ENCODE measurements at regions not wholly inside any gene's neighbourhood (a gene's known extent, or its start where the extent isn't known, plus 50 kb on each side); places are given as distances from the start of the nearest gene placed in this dataset.

- no peak for DNase-seq (ENCODE audit: low read depth in 2 of 2)
Measured at GRCh38 chr3:194082743-194083636, 53.0 kb upstream of the HES1 start.

- no peak for DNase-seq (ENCODE audit: low read depth in 2 of 2)
Measured at GRCh38 chr3:194083637-194084224, 52.2 kb upstream of the HES1 start.

GRCh38 chr3:194084284-194084683 is 51.7 kb upstream of the HES1 start:
- DNase-seq (ENCODE audit: low read depth in 2 of 2): no peak
